ENCODE measurements at regions not wholly inside any gene's neighbourhood (a gene's known extent, or its start where the extent isn't known, plus 50 kb on each side); places are given as distances from the start of the nearest gene placed in this dataset.
A peak's percentile ranks its signal among the peaks of the same experiment; 100 is the strongest.

GRCh38 chr18:60445341-60445740 lies 72.8 kb upstream of the MC4R start:
- no peak for TF ChIP-seq CTCF (IDR thresholded peaks at IDR 0.05; ENCODE audit: control insufficient read depth, insufficient read depth, low read depth, low read length, missing control alignments)
- peak; percentile 17 for DNase-seq (ENCODE audit: low read depth)
- no peak overlapping the region for H3K4me3 ChIP-seq (ENCODE audit: control insufficient read depth, low read depth, low read length)

- peak; percentile 27 for DNase-seq (ENCODE audit: low read depth)
- no peak for TF ChIP-seq CTCF (IDR thresholded peaks at IDR 0.05; ENCODE audit: control insufficient read depth, insufficient read depth, low read depth, low read length, missing control alignments)
- no peak overlapping the region for H3K4me3 ChIP-seq (ENCODE audit: control insufficient read depth, low read depth, low read length)
These were observed 74.2 kb upstream of the MC4R start for GRCh38 chr18:60446821-60447220.

GRCh38 chr18:60448487-60449267 lies 76.1 kb upstream of the MC4R start:
- no peak for TF ChIP-seq CTCF (IDR thresholded peaks at IDR 0.05; ENCODE audit: control insufficient read depth, insufficient read depth, low read depth, low read length, missing control alignments)
- H3K4me3 ChIP-seq (ENCODE audit: control insufficient read depth, low read depth, low read length), result no peak overlapping the region
- no peak for DNase-seq (ENCODE audit: low read depth)

- peak; percentile 18 for DNase-seq (ENCODE audit: low read depth)
- no peak for TF ChIP-seq CTCF (IDR thresholded peaks at IDR 0.05; ENCODE audit: control insufficient read depth, insufficient read depth, low read depth, low read length, missing control alignments)
- no peak overlapping the region for H3K4me3 ChIP-seq (ENCODE audit: control insufficient read depth, low read depth, low read length)
These were observed 79.8 kb upstream of the MC4R start for GRCh38 chr18:60452421-60452820.

GRCh38 chr18:60466677-60467076 lies 94.1 kb upstream of the MC4R start:
- no peak overlapping the region for H3K4me3 ChIP-seq (ENCODE audit: control insufficient read depth, low read depth, low read length)
- DNase-seq (ENCODE audit: low read depth), result peak; percentile 33
- TF ChIP-seq CTCF (IDR thresholded peaks at IDR 0.05; ENCODE audit: control insufficient read depth, insufficient read depth, low read depth, low read length, missing control alignments), result no peak

- no peak for TF ChIP-seq CTCF (IDR thresholded peaks at IDR 0.05; ENCODE audit: control insufficient read depth, insufficient read depth, low read depth, low read length, missing control alignments)
- no peak for DNase-seq (ENCODE audit: low read depth)
- no peak overlapping the region for H3K4me3 ChIP-seq (ENCODE audit: control insufficient read depth, low read depth, low read length)
These were observed 97.0 kb upstream of the MC4R start for GRCh38 chr18:60469387-60470100.

Data from AG09309 (cell line).